NOMO-1 treated with dmso at 0.1 percent for 144 hours (cell line): ENCODE measurements at regions not wholly inside any gene's neighbourhood (a gene's known extent, or its start where the extent isn't known, plus 50 kb on each side); places are given as distances from the start of the nearest gene placed in this dataset.

ENCODE experiments used
- DNase-seq: peaks from one replicate; lab custom pipeline; 2025; ENCODE audit not compliant: unreplicated experiment; lab: John Stamatoyannopoulos, UW

DNA sequence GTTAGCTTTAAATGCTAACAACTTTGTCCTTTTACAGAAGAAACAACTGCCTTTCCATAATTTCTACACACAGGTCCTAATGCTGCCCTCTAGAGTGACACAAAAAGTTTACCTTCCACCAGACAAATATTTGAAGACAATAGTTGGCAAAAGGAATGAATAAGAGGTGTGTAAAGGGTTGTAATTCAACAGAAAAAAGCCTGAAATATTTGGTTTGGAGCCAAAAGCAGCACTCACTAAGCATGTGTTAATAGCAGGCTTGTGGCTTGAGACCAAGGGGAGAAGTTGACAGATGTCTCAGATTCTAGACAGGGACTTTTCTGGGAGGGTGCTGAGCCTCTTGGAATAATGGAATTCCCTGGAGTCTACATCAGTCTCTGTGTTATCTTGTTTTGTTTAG, 156.2 kb upstream of the GALNT17 start:
- DNase-seq: no peak

DNA sequence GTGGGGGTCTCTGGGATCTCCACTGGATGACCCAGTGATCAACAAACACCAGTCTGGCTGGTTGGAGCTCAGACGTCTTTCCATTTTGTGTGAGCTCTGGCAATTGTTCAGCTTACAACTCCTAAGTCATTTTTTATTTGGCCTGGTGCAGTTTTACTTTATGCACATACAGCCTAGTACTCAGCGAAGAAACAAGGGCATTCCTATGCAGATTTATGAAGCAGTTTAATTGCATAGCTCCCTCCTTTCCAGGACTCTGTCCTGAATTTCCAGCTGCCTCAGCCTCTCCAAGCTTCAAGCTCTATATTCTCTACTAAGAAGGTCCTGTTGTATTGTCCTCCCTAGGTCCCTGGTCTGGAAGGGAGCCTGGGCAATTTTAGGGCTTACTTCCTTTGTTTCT, 145.6 kb upstream of the GALNT17 start:
- no peak for DNase-seq

DNA sequence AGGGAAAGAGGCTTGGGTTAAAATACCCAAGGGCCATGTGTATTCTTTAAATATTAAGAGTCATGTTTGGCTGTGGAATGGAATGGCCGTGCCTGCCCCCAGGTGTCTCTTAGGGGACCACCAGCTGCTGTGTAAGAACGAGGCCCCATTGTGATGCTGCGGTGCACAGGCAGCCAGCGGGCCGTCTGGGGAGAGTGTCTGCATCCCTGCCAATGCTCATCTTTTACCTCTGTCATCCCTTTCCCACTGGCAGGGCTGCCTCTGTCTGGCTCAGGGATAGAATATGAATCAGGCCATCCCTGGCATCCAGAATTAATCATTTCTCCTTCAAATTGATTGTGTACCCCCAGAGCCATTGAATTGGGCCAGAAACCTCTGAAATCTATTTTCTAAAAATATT, 137.8 kb upstream of the GALNT17 start:
- no peak for DNase-seq

DNA sequence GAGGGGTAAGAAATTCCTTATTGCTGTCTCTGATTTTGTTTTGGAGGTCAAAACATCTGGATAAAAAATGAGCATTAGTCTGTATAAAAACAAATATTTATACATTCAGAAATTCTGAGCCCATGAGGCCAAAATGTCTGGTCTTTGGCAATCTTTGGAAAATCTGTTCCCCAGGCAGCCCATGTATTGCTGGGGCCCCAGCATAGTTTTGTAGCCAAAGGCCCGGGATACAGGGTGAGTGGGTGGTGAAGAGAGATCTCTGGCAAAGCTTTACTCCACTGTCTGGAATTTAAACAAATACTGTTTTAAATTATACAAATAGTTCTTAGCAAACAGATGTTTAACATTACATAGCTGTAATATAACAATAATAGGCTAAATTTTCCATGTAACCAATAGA, 134.7 kb upstream of the GALNT17 start:
- no peak for DNase-seq

DNA sequence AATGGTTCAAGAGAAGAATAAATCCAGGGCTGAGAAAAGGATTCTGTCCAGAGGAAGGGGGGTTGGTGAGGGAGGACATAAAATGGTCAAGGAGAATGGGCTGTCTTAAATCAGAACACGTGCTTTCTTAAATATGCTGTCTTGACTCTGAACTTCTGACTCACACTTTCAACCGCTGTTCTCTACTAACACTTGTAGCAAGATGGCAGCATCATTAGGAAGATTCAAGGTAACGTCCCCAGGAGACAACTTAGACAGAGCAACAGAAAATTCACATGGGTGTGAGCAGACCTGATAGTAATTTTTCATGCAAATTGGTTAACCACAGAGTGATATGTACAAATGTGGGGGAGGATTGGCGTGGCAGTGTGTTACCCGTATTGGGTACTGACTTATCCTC, 126.8 kb upstream of the GALNT17 start:
- no peak for DNase-seq

DNA sequence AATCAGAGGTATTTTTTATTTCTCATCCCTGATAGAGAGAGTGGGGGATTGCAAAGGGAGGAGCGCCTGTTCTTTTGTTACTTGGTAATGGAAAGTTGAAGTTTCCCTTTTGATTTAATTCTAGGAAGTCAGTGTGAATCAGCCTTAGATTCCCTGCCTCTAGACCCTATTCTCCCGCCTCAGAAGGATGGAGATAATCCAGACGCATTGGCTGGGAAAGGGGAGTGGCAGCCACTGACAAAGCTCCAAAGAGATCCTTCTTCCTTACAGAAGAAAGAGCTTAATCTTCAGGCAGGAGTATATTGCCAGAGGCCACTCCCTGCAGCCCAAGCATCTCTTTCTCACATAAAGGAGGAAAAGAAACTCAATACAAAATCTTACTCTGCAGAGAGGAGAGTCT, 122.3 kb upstream of the GALNT17 start:
- no peak for DNase-seq

DNA sequence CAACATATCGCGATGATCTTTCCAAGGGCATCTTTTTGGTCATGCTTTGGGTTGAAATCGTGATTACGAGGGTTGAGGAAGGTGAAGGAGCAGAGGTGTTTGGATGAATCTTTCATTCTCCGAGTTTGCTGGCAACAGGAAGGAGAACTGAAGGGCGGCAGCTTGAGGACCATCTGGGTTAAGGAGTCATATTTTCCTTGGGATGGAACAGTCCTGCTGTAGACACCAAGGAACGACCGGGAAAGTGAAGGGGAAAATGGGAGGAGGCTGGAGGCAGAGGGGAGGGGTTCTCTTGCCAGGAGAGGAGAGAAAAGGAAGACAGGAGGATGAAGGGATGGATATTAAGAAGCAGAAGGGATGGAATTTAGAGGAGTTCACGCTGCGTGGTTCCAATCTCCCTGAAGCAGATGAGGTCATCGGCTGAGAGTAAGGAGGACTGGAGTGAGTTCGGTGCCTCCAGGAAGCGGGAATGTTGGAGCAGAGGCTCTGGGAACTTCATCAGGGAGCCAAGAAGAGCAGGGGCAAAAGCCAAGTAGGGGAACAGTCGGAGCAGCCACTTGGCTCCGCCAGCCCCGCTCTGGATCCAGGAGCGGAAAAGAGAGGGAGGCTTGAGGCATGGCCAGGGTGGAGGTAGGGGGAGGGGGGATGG, 116.6 kb upstream of the GALNT17 start:
- no peak for DNase-seq

DNA sequence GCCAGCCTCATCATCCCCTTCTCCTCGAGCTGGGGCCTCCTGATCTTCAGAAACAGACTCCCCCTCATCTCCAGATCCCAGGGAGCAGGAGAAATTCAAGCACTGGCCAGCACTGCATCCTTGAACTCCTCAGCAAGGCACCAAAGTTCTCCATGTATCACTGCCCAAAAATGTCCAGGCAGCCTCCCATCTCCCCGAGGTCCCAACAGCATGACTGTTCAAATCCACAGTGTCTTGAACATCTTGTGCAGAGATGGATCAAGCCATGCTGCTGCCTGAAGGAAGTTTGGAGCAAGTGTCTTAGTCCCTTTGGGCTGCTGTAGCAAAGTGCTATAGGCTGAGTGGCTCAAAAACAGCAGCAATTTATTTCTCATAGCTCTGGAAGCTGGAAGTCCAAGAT, 115.5 kb upstream of the GALNT17 start:
- no peak for DNase-seq

DNA sequence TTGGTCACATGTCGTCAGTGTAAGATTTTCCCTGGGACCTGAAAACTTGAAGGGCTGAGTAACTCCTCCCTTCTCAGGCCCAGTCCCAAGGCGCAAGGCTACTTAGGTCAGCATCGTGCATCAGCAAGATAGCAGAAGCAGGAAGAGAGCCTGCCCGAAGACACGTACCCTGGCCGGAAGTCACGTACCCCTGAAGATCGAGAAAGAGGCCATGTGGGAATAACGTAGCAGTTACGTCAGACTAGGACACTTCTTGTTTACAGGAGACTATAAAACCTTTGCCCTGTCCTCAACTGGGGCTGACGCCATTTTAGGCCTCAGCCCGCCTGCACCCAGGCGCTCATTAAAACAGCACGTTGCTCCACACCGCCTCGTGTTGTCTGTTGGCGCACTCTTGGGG, 114.3 kb upstream of the GALNT17 start:
- DNase-seq: no peak

DNA sequence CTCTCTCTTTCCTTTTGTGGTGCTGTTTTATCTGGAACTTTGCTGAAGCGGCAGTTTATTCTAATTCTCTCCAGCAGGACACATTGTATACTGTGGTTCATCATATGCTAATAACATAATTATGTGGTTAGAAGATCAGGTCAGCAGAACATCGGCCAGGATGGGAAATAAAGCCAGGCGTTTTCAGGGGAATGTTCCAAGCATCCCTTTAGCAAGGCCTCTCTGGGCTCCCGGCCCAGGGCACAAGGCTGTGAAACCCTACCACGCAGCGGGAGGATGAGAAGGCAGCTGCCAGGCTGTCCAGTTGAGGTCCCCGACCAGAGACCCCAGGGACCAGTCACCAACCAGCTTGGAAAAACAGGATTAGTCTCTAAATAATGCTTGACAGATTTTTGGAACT, 112.2 kb upstream of the GALNT17 start:
- DNase-seq: no peak

DNA sequence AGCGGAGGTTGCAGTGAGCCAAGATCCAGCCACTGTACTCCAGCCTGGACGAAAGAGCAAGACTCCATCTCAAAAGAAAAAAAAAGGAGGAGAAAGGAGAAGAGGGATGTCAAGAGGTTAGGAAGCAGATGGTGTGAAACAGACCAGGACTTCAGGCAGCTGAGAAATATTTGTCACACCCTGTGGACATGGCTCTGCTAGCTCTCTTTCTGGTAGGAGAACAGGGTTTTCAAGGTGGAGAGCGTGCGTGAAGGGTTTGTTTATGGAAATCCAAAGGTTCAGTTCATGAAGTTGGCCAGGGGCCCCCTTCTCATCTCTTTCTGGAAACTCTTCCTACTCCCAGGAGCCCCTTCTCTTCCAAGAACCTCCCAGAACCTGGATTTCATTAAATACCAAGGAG, 110.8 kb upstream of the GALNT17 start:
- DNase-seq: no peak

DNA sequence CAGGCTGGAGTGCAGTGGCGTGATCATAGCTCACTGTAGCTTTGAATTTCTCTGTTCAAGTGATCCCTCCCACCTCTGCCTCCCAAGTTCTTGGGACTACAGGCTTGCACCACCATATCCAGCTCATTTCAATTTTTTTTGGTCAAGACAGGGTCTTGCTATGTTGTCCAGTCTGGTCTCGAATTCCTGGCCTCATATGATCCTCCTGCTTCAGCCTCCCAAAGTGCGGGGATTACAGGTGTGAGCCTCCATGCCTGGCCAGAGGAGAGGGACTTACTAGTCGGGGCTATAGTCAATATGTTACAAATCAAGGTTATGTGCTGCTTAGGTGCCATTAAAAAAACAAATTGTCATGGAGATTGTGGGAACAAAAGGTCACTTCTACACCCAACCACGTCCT, 105.3 kb upstream of the GALNT17 start:
- no peak for DNase-seq

DNA sequence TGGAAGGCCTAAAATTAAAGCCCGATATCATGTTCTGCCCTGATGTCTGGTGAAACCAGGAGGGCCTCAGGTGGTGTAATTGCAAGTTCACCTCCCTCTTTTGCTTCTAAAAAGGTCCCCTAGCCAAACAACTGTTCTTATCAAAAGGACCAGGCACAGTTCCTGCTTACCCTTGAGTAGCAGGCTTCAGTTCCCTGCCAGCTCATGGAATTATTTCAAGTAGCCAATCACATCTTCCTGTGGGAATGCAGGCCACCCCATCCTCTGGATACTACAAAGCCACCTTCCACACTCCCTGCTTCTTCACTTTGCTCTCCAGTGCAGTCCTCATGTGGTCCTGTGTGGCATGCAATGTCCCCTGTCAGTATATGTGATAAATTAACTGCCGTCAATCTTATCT, 97.7 kb upstream of the GALNT17 start:
- DNase-seq: no peak

DNA sequence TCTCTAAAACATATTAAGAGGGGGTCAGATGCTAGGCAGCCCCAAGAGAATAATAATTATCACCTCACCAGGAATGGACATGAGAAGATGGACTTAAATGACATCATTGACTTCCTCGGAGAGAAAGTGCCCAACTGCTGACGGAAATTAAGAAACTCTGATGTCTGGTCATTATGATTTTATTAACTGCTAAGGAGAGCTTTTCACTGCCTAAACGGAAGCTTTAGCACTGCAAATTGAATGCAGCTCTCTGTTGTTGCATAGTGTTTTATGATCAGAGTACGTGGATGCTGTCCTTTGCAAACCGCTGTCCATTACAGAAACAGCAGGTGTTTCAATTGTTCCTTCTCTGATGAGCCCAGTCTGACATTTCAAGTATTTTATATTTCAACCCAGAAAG, 89.4 kb upstream of the GALNT17 start:
- DNase-seq: no peak

DNA sequence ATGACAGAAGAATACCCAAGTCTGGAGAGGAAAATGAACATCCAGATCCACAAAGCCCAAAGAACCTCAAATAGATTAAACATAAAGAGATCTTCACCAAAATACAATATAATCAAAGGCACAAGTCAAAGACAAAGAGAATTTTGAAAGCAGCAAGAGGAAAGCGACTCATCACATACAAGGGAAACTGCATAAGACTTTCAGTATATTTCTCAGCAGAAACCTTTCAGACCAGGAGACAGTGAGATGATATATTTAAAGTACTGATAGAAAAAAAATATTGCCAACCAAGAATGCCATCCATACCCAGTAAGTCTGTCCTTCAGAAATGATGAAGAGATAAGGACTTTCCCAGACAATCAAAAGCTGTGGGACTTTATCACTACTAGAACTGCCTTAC, 81.5 kb upstream of the GALNT17 start:
- DNase-seq: no peak

DNA sequence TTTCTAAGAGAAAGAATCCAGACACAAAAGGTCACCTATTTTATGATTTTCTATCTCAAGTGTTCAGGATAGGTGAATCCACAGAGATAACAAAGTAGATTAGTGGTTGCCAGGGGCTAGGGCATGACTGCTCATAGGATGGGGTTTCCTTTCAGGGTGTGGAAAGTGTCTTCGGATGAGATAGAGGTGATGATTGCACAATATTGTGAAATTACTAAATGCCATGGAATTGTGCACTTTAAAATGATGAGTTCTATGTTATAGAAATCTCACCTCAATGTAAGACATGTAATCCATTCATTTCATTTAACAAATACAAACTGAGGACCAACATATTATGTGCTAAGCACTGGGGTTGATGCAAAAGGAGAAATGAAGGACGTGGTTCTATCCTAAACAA, 76.4 kb upstream of the GALNT17 start:
- DNase-seq: no peak

DNA sequence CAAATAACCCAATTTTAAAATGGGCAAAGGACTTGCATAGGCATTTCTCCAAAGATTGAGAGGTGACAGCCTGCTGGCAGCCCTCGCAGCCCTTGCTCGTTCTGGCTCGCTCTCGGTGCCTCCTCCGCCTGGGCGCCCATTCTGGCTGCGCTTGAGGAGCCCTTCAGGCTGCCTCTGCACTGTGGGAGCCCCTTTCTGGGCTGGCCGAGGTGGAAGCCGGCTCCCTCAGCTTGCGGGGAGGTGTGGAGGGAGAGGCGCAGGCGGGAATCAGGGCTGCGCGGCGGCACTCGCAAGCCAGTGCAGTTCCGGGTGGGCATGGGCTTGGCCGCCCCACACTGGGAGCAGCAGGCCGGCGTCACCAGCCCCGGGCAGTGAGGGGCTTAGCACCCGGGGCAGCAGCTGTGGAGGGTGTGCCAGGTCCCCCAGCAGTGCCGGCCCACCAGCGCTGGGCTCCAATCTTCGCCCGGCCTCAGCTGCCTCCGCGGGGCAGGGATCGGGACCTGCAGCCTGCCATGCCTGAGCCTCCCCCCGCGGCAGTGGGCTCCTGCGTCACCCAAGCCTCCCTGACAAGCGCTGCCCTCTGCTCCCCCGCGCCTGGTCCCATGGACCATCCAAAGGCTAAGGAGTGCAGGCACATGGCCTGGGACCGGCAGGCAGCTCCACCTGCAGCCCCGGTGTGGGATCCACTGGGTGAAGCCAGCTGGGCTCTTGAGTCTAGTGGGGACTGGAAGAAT, 54.0 kb upstream of the GALNT17 start:
- no peak for DNase-seq
